Activated T-cell treated with anti-CD3 and anti-CD28 coated beads for 4 hours (primary cell): ENCODE measurements at regions not wholly inside any gene's neighbourhood (a gene's known extent, or its start where the extent isn't known, plus 50 kb on each side); places are given as distances from the start of the nearest gene placed in this dataset.
"Not testable (repeated sequence)": the region's sequence is repeated elsewhere in the genome, so short reads cannot be mapped to it uniquely, and the experiment has no call there.

Source experiments
- DNase-seq: peaks from one replicate; pipeline ENCODE4 v3.0.0-alpha.2; 2020

DNA sequence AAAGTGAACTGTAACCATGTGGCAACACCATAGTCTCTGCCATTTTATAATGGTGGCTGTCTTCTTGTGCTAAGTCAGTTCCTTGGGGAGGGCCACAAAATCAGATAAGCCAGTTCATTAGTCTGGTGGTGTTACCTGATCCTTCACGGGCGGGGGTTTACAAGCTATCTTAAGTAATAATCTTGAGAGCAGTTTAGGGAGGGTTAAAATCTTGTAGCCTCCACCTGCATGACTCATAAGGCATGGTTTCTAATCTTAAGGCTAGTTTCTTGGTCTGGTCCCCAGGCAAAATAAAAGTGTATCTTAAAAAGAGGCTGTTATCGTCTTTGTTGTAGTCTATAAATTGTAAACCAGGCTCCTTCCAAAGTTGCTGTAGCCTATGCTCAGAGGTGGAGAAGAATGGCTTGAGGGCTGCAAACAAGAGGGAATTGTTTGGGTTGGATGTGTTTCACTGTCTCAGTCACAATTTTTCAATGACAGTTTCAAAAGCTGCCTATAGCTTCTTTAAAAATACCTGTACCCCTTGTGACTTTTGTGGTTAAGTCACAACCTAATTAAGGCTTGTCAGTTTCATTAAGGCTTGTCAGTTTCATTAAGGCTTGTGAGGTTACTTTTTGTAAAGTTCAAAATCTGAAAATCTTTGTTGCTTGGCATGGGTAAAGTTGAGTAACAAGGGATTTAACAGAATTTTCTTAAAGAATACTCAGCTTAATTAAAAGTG lies 135.7 kb downstream of the RPS4Y2 start:
- DNase-seq = no peak

DNA sequence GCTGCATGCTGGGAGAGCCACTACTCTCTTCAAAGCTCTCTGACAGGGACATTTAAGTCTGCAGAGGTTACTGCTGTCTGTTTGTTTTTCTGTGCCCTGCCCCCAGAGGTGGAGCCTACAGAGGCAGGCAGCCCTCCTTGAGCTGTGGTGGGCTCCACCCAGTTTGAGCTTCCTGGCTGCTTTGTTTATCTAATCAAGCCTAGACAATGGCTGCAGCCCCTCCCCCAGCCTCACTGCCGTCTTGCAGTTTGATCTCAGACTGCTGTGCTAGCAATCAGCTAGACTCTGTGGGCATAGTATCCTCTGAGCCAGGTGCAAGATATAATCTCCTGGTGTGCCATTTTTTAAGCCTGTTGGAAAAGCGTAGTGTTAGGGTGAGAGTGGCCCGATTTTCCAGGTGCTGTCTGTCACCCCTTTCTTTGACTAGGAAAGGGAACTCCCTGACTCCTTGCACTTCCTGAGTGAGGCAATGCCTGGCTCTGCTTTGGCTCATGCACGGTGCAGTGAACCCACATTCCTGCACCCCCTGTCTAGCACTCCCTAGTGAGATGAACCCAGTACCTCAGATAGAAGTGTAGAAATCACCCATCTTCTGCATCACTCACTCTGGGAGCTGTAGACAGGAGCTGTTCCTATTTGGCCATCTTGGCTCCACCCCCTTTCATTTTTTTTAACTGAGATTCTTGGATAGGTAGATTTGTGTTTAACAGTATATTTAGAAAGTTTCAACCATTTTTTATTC lies 169.6 kb downstream of the RPS4Y2 start:
- not testable (repeated sequence) for DNase-seq

- no peak for DNase-seq
These were observed 173.9 kb downstream of the RPS4Y2 start for GRCh38 chrY:20929691-20930342.

DNA sequence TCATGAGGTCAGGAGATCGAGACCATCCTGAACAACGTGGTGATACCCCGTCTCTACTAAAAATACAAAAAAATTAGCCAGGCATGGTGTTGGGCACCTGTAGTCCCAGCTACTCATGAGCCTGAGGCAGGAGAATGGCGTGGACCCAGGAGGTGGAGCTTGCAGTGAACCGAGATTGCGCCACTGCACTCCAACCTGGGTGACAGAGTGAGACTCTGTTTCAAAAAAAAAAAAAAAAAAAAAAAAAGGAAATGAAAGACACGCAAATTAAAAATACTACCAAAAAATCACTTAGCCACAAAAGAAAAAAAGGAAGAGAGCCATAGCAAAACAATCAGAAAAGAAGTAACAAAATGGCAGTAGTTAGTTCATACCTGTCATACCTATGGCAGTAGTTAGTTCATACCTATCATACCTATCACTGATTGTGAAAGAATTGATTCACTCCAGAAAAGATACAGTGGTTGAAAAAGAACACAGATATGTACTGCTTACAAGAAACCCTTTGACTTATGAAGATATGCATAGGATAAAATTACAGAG lies 180.9 kb downstream of the RPS4Y2 start:
- DNase-seq = not testable (repeated sequence)

DNA sequence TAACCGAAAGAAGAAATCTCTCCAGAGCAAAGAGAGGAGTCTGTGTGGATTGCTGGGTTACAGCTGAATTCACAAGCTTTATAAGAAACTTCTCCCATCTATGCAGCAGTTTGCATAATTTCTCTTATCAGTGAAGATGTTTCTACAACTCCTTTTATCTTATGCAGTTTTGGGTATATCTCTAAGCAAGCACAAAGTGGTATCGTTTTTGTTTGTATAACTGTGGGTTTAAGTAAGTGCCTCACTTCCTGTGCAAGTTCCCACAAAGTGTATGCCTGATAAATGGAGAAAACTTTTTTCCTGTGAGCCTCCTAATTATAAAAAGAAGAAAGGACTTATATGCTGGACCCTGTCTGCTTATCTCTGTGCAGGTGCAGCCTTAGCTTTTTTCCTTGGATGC lies 205.6 kb downstream of the RPS4Y2 start:
- no peak for DNase-seq

- no peak for DNase-seq
These were observed 211.9 kb downstream of the RPS4Y2 start for GRCh38 chrY:20967828-20968227.

DNA sequence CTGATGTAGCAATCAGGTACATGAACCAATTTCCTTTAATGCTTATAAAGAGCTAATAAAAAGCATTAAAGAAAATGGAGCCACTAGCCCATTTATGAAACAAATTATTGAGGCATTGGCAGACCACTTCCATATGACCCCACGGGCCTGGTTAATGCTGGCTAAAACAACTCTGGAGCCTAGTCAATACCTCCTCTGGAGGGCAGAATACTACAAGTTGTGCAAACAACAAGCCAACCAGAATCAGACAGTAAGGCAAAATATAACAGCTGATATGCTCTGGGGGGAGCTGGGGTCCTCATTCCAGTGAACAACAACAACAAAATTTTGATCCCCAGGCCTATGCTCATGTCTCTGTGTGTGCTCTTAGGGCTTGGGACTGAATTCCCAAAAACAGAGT lies 212.3 kb downstream of the RPS4Y2 start:
- no peak for DNase-seq

DNA sequence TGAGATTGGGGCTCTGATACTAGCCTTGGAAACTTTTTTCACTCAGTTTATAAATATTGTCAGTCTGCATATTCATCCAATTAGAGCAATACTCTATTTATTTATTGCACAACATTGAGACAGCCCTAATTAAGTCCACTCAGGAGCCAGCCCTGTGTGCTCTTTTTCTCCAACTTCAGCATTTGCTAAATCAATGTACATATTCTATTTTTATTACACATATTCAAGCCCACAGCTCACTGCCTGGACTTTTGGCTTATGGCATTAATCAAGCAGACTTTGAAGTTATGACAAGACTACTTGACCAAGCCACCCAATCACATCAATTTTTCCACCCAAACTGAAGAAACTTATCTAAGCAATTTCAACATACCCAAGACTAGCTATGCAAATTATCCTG lies 215.5 kb downstream of the RPS4Y2 start:
- no peak for DNase-seq

- DNase-seq = no peak
These were observed 230.1 kb downstream of the RPS4Y2 start for GRCh38 chrY:20986037-20986436.

DNA sequence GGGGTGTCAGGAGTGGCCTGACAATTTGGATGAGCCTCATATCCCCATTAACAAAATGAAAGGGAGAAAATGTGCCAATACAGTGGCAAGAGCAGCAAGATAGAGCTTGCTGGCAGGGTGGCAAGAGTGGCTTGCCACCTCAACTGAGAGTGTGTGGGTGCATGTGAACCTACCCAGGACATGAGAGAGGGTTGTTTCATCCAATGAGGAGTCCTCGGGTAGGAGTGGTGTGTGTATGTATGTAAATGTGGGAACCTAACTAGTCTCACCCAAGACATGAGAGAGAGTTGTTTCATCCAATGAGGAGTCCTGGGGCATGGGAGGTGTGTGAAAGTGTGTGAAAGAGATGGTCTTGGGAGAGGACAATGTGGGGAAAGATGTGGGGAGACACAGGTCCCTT lies 234.2 kb downstream of the RPS4Y2 start:
- DNase-seq = no peak

- no peak for DNase-seq
These were observed 235.1 kb downstream of the RPS4Y2 start for GRCh38 chrY:20990869-20991548.

- DNase-seq = no peak
These were observed 241.4 kb downstream of the RPS4Y2 start for GRCh38 chrY:20997355-20997754.

- DNase-seq = no peak
These were observed 242.1 kb downstream of the RPS4Y2 start for GRCh38 chrY:20998016-20998415.

DNA sequence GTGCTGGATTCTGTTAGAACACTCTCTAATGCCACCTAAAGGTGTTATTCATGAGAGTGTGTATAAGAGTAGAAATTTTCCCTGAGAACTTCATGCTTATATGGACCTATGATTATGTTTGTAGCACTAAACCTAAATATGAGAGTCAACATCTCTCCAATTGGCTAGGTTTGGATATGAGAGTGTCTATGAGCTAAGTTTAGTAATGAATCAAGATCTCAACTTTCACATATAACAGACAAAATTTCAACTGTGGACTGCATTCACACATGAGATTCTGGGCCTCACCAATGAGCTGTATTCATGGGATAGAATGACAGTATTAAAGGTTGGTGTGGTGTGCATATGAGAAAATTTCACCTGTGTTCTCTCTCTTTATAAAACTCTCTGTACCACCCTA lies 242.6 kb downstream of the RPS4Y2 start:
- no peak for DNase-seq

GRCh38 chrY:21001102-21001501 lies 245.2 kb downstream of the RPS4Y2 start:
- no peak for DNase-seq

- no peak for DNase-seq
These were observed 247.2 kb downstream of the RPS4Y2 start for GRCh38 chrY:21003059-21003458.

DNA sequence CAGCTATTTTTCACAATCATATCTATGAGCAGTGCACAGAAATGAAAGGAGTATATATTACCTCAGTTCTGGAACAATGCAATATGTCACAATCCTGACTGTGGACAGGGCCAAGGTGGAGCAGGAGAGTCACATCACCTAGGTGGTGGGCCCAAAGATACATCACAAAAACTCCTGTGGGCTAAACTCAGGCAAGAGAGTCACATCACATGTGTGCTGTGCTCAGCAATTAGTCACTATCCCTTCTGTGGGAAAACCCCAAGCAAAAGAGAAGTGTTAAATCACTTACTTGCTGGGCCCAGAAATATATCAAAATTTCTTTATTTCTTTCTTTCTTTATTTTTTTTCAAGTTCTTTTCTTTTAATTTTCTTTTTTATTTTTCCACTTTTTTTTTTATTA lies 249.6 kb downstream of the RPS4Y2 start:
- DNase-seq = no peak

- DNase-seq = no peak
These were observed 265.9 kb downstream of the RPS4Y2 start for GRCh38 chrY:21021811-21022210.

- no peak for DNase-seq
These were observed 266.6 kb downstream of the RPS4Y2 start for GRCh38 chrY:21022326-21023044.

DNA sequence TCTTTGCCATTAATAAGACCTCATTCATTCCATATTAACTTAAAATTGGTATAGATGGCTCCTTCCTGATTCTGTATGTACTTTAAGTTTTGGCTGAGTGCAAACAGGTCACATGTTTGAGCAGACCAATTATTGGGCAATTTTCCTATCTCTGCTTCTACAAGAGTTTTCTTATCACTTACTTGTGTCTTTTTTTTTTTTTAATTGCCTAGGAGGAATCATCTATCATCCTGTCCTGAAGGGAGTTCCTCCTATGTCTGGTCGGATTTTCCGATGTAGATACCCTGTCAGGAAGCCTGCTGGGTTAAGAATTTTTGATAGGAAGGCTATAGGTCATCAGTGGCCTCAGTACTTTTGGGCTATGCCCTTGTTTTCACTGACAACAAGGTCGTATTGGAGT lies 268.0 kb downstream of the RPS4Y2 start:
- DNase-seq = no peak

DNA sequence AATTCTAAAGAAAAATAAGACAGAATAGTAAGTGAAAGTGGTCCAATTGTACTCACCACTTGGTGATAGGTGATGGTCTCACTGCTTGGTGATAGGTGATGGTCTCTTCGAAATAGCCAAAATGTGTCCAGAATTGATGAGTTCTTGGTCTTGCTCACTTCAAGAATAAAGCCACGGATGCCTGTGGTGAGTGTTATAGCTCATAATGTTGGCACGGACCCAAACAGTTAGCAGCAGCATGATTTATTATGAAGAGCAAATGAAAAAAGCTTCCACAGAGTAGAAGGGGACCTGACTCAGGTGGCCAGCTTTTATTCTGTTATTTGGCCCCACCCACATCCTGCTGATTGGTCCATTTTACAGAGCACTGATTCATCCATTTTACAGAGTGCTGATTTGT lies 272.6 kb downstream of the RPS4Y2 start:
- DNase-seq = no peak

DNA sequence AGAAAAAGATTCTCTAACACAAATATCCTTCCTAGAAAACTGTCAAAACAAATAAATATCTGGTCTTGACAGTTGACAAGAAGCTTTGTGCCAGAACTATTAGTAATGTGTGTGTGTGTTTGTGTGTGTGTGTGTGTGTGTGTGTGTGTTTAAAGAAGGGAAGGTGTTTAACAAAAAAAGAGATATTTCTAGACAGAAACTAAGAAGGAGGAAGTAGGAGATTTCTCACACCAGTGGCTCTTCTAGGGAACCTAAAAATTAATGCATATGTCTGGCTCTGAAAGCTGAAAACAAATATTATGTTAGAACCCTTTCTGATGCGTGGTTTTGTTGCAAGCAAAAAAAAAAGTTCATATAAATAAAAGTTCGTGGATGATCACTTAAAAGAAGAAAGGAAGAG lies 277.5 kb downstream of the RPS4Y2 start:
- DNase-seq = no peak
